HG03442 (cell line): ENCODE measurements at regions not wholly inside any gene's neighbourhood (a gene's known extent, or its start where the extent isn't known, plus 50 kb on each side); places are given as distances from the start of the nearest gene placed in this dataset.

Source experiments
- ATAC-seq: cut with Tn5 transposase; IDR thresholded peaks from one replicate; pipeline ENCODE4 v1.9.1; 2021; ENCODE audit warnings: mild to moderate bottlenecking, moderate library complexity; ENCODE audit not compliant: unreplicated experiment

DNA sequence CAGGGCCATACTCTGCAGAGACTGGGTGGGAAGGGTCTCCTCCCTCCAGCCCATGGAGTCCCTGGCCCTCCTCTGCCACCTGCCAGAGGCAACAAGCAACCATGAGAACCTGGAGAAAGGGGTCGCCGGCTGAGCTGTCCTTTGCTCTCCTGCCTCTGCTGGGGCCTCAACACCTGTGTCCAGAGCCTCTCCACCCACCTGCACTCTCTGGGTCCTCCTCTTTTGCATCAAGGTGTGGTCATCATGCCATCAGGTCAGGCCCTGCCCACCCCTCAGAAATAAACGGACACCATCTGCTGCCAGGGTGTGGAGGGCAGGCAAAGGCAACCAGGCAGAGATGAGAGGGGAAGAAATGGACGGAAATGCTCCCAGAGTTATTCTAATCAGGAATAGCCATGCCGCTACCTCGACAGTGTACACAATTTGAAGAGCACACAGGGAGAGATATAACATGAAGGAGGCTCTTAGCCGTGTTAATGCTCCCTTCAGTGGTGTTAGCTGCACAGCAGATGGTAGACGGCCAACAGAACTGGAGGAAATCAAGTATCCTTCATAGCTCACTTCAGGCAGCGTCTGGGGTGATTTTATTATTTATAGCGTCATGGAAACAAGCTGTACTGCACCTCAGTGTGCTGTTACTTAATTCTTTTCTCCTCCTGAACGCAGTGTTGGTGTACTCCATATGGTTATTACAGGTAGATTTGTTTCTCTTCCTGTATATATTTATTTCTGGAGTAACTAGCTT lies 247.9 kb downstream of the TSN start:
- no peak for ATAC-seq

GRCh38 chr2:122007126-122007525 lies 251.7 kb downstream of the TSN start:
- no peak for ATAC-seq

DNA sequence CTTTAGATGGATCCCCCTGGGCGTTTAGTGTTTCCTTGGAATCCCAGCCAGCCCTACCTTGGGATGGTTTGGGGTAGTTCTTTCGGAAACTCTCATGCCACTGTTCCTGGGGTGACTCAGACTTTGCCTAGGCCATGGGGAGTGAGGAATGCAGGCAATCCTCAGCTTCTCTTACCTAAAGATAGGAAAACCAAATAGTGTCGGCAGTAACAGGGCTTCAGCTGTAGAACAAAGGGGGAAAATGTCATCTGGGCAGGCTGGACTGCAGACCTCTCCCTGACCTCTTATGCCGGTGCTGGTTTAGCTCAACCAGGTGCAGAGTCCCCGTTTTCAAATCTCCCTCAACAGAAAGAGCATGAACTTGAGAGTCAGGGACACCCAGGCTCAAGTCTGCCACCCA lies 252.1 kb downstream of the TSN start:
- no peak for ATAC-seq

- no peak for ATAC-seq
These were observed 254.1 kb downstream of the TSN start for GRCh38 chr2:122009561-122009960.

GRCh38 chr2:122011493-122012270 lies 256.2 kb downstream of the TSN start:
- ATAC-seq, result no peak

GRCh38 chr2:122018736-122019135 lies 263.3 kb downstream of the TSN start:
- no peak for ATAC-seq

DNA sequence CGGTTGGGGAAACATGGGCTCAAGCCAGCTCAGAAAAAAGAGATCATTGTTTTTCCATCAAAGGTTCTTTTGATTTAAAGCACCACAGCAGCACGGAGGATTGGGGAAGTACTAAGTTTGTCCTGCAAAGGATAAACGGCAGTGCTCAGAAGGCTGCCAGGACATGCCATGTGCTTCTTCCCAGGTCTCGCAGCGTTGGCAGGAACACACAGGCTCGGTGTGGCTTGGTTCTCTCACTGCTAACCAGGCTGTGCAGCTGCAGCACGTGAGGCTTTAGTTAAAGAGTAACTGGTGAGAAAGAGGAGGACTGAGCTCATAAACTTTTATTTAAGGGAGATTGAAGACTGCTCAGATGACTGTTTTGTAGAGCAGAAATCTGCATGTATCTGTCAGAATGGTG lies 264.3 kb downstream of the TSN start:
- ATAC-seq, result no peak

DNA sequence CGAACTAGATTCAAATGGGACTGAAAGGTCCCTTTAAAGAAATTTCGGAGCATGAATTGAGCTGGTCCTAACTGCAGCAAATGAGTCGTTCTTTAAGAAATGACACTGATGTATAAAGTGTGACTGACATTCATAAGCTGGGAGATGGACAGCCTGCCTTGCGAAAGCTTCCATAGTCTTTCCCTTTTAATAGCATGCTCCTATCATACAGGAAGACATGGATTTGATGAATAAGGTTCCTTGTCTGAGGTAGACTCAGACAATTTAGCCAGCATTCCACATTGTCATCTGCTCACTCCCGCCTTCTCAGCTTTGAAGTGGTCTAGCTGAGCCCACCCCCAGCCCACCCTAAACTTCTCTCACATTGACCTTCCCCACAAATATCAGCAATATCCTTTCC lies 264.9 kb downstream of the TSN start:
- no peak for ATAC-seq

DNA sequence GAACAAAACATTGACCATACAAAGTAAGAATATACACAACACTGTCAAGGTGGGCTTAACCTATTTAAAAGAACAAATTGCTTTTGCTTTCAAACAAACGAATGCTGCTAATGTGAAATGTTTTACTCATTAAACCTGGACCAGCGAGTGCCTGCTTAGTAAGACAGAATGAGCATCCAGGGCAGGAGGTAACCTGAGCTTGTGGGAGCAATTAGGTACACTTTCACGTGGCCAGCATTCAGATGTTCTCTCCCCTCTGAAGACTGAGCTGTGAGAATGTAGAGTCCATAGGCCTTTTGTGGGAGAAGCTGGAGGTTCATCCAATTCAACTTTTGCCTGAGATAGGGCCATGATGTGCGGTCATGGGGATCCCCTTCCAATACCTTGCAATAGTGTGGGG lies 266.5 kb downstream of the TSN start:
- ATAC-seq, result no peak

DNA sequence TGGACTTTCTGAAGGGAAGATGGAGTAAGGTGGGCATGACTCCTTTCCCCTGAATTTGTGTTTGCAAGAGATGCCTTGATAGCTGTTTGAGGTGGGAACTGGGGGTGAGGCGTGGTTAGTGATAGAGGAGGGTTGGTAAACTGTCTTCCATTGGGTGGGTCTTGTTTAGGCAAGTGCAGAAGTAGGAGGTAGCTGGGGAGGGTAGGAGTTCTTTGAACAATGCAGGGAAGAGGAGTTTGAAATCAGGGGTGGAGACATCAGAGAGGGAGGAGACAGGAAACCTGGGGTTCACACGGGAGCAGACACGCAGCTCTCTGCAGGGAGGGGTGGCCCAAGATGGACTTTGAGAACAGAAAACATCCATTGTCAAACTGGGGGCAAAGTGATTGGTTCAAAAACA lies 267.1 kb downstream of the TSN start:
- no peak for ATAC-seq

DNA sequence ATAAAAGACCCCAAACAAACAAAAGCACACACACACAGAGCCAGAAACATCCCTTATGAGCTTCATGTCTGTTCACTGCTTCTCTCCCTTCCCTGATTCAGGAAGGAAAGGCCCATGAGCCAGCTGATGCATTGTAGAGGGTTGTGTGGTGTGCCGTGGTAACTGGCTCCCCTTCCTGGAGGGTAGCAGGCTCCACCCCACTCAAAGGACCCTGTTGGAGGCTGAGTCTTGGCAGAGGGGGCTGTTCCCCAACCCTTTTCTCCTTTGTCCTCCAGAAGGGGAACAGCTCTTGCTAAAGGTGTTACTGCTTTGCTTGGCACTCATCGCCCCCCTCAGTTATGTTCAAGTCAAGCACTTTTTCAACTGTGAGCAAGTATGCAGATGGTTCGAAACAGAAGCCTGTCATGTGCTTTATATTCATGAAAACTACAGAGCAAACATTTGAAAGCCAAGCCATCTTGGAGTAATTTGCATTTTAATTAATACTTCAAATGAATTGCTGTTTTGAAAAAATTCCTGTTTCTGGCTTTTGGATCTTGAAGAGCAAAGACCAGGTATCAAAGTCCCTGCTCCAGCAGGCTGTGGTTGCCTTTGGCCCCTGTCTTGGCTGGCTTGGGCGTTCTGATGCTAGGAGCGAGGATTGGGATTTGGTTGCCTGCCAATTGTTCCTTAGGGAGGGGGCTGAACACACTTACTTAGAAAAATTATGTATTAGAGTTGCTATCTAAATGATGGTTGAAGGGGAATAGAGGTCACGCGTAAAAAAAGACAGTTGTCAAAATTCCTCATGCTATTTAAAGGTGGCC lies 267.8 kb downstream of the TSN start:
- no peak for ATAC-seq

GRCh38 chr2:122027510-122028217 lies 272.2 kb downstream of the TSN start:
- no peak for ATAC-seq

GRCh38 chr2:122028371-122029100 lies 273.1 kb downstream of the TSN start:
- ATAC-seq, result no peak

- ATAC-seq, result no peak
These were observed 274.0 kb downstream of the TSN start for GRCh38 chr2:122029456-122029855.

DNA sequence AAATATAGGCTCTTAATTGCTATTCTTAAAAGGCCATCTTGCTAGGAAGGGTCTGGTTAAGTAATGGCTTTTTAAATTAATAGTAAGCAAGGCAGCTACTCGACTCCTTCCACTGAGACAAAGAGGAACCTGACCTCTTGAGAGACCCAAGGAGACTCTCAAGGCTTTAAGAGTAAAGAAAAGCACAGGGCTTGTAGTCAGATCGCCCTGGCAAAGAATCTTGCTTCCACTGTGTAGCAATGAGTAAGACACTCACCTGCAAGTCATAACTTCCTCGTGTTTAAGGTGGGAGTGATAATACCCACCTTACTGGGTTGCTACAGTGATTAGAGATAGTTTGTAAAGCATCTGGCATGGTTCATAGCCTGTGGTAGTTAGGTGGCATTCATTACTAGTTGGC lies 274.5 kb downstream of the TSN start:
- ATAC-seq, result no peak

- ATAC-seq, result no peak
These were observed 276.3 kb downstream of the TSN start for GRCh38 chr2:122031544-122032263.

- ATAC-seq, result no peak
These were observed 276.8 kb downstream of the TSN start for GRCh38 chr2:122032264-122032645.

GRCh38 chr2:122033778-122034177 lies 278.3 kb downstream of the TSN start:
- no peak for ATAC-seq

- no peak for ATAC-seq
These were observed 278.9 kb downstream of the TSN start for GRCh38 chr2:122034344-122034743.

GRCh38 chr2:122034777-122035176 lies 279.3 kb downstream of the TSN start:
- no peak for ATAC-seq
